MCF 10A (cell line): ENCODE measurements at regions not wholly inside any gene's neighbourhood (a gene's known extent, or its start where the extent isn't known, plus 50 kb on each side); places are given as distances from the start of the nearest gene placed in this dataset.
A peak's percentile ranks its signal among the peaks of the same experiment; 100 is the strongest.

Source experiments
- BruUV-seq: library from RNA; stranded (reverse); fragments of 400-500 nt; replicated peaks from 2 replicates; lab custom pipeline; 2021; lab: Mats Ljungman, UMichigan
- CTCF ChIA-PET: fragments of 300-600 bp; sonication (Branson Sonifier 250); formaldehyde crosslinking; extraction: SDS; loops from one replicate; lab custom pipeline; 2021; ENCODE audit warnings: antibody characterized with exemption, inconsistent platforms; lab: Yijun Ruan, JAX
- POLR2A ChIA-PET: fragments of 300-600, 350-650 bp; sonication (Branson Sonifier 250); formaldehyde crosslinking; extraction: SDS; loops from one replicate; lab custom pipeline; 2020; ENCODE audit warnings: antibody characterized with exemption, inconsistent platforms; lab: Yijun Ruan, JAX
- DNase-seq: peaks from one replicate; pipeline ENCODE4 v3.0.0-alpha.2; 2018; ENCODE audit not compliant: unreplicated experiment
- H3K27ac Mint-ChIP-seq: one replicate; pipeline ENCODE4 v1.8.0; 2022; ENCODE audit warnings: mild to moderate bottlenecking, low read depth, mixed read lengths; ENCODE audit not compliant: unreplicated experiment
- H3K27me3 Mint-ChIP-seq: one replicate; pipeline ENCODE4 v1.8.0; 2022; ENCODE audit warnings: mixed read lengths; ENCODE audit not compliant: insufficient read depth, unreplicated experiment
- H3K36me3 Mint-ChIP-seq: one replicate; pipeline ENCODE4 v1.8.0; 2022; ENCODE audit warnings: mild to moderate bottlenecking, moderate library complexity, mixed read lengths; ENCODE audit not compliant: insufficient read depth, unreplicated experiment
- H3K4me1 Mint-ChIP-seq: one replicate; pipeline ENCODE4 v1.8.0; 2022; ENCODE audit warnings: mixed read lengths; ENCODE audit not compliant: insufficient read depth, unreplicated experiment
- H3K4me3 Mint-ChIP-seq: one replicate; pipeline ENCODE4 v1.8.0; 2022; ENCODE audit warnings: mild to moderate bottlenecking, moderate library complexity, mixed read lengths; ENCODE audit not compliant: unreplicated experiment
- H3K9me3 Mint-ChIP-seq: one replicate; pipeline ENCODE4 v1.8.0; 2022; ENCODE audit warnings: mixed read lengths; ENCODE audit not compliant: unreplicated experiment
- intact Hi-C: fragments of 100-400 bp; cut with micrococcal nuclease; formaldehyde crosslinking; loops from 2 replicates; pipeline ENCODE4 v1.14.1; 2022
- TF ChIP-seq, protein P1 (sequence below): fragments of 200-600 bp; IDR thresholded peaks from one replicate; pipeline ENCODE4 v1.8.0; 2022; ENCODE audit warnings: antibody characterized with exemption, mild to moderate bottlenecking; ENCODE audit not compliant: unreplicated experiment

DNA sequence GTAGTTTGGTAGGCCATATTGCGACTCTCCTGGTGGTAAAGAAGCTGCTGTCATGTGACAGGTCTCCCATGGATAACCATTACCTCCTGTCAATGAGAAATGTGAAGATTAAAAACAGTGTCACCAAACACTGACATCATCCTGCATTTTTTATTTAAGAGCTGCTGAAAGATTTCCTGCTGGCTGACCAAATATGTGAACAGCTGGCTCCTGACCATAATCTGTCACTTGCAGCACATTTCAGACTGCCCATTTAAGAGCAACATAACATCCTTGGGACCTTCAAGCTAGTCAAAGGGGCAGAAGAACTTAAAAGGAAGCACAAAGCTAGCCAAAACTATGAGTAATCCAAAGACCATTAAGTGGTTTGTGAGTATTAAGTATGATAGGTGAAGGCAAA is 288.0 kb downstream of the IZUMO3 start:
- H3K27ac Mint-ChIP-seq = no peak overlapping the region

DNA sequence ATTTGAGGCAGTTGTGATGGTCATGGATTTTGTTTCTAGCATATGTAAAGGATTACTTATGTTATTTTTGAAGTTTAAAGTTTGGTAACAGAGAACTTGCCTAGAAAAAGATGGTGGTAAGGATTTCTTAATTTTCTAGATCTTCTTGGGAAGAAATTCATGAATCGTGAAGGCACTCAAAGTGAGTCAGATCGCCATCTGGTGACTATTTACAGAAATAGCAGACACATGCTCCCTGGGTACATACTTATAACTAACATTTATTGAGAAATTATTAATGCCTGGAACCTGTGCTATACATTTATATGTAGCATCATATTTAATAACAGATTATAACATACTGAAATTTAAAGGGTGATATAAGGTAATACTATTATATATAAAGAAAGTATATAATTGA is 299.7 kb downstream of the IZUMO3 start:
- peak; percentile 60 for DNase-seq
- Mint-ChIP-seq H3K4me1 (no peaks in the 10 kb centered on the region), H3K9me3 (no peaks in the 10 kb centered on the region), H3K27me3 (no peaks in the 10 kb centered on the region), H3K4me3 (no peak overlapping the region), H3K36me3 (no peaks in the 10 kb centered on the region), H3K27ac (no peak overlapping the region)
- POLR2A ChIA-PET = no interaction called here
- no TSS peak for BruUV-seq
- TF ChIP-seq, protein P1, sequence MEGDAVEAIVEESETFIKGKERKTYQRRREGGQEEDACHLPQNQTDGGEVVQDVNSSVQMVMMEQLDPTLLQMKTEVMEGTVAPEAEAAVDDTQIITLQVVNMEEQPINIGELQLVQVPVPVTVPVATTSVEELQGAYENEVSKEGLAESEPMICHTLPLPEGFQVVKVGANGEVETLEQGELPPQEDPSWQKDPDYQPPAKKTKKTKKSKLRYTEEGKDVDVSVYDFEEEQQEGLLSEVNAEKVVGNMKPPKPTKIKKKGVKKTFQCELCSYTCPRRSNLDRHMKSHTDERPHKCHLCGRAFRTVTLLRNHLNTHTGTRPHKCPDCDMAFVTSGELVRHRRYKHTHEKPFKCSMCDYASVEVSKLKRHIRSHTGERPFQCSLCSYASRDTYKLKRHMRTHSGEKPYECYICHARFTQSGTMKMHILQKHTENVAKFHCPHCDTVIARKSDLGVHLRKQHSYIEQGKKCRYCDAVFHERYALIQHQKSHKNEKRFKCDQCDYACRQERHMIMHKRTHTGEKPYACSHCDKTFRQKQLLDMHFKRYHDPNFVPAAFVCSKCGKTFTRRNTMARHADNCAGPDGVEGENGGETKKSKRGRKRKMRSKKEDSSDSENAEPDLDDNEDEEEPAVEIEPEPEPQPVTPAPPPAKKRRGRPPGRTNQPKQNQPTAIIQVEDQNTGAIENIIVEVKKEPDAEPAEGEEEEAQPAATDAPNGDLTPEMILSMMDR = peak; percentile 43
- intact Hi-C loops = no loop called here
- CTCF ChIA-PET = interaction anchor here (1.0 kb wide), 1 partner anchor 12 kb away, joined by 3 read pairs; no protein-coding TSS in a partner anchor

More for the DNA sequence above, 288.0 kb downstream of the IZUMO3 start:
- TF ChIP-seq, protein P1 = no peak
- Mint-ChIP-seq H3K27me3 (no peaks in the 10 kb centered on the region), H3K4me1 (no peaks in the 10 kb centered on the region), H3K9me3 (peaks cover 5% of the 10 kb centered on the region), H3K36me3 (no peaks in the 10 kb centered on the region), H3K4me3 (no peak overlapping the region)
- DNase-seq = no peak
- intact Hi-C loops = no loop called here
- ChIA-PET POLR2A (no interaction called here), CTCF (interaction anchor here (0.6 to 1.2 kb wide), 3 partner anchors 11 to 23 kb away, joined by 3 to 4 read pairs (median 3); no protein-coding TSS in a partner anchor)
- no TSS peak for BruUV-seq

DNA sequence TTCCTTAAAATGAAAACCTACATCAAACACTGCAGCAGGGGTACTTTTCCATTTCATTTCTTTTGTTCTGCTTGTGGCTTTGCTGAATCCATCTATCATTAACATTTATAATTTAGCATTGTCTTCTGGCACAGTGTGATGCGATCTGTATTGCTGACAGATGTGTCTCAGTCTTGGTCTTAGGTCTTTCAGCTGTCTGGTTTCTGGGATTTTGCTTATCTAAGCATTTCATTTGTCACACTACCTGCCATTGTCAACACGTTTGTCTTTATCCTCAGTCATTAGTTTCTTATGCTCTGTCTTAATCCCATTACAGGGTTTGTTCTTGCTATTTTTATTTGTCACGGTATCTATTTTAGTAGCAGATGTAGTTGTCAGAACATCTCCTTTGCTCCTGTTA is 303.1 kb downstream of the IZUMO3 start:
- Mint-ChIP-seq H3K4me1 (no peaks in the 10 kb centered on the region), H3K27ac (no peak overlapping the region), H3K27me3 (no peaks in the 10 kb centered on the region), H3K4me3 (no peak overlapping the region), H3K9me3 (peaks cover 8% of the 10 kb centered on the region), H3K36me3 (no peaks in the 10 kb centered on the region)
- CTCF ChIA-PET = no interaction called here
- no peak for DNase-seq
- POLR2A ChIA-PET = no interaction called here
- BruUV-seq = no TSS peak
- intact Hi-C loops = no loop called here
- TF ChIP-seq, protein P1 = no peak

DNA sequence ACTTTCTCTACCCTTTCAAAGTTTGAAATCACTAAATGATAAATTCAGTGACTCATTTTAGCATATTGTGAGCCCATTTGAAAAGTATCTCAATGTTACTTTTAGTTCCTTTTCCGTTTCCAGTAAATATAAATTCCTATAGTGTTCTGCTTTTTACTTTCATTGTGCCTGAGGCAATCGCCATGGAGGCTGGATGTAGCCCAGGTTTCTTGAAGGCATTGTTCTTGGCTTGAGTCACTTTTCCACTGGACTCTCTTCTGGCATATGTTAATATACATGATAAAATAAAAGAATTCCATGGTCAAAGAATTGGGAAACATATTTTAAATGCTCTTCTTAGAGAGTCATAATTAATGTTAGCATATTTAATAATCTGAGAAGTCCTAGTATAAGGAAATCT is 327.0 kb downstream of the IZUMO3 start:
- peak; percentile 76 for DNase-seq
- H3K27me3 Mint-ChIP-seq = no peaks in the 10 kb centered on the region
- H3K9me3 Mint-ChIP-seq = no peaks in the 10 kb centered on the region
- BruUV-seq = no TSS peak
- POLR2A ChIA-PET = no interaction called here
- no peak overlapping the region for H3K4me3 Mint-ChIP-seq
- CTCF ChIA-PET = no interaction called here
- intact Hi-C loops = no loop called here
- no peaks in the 10 kb centered on the region for H3K36me3 Mint-ChIP-seq
- TF ChIP-seq, protein P1 = no peak
- no peak overlapping the region for H3K27ac Mint-ChIP-seq
- no peaks in the 10 kb centered on the region for H3K4me1 Mint-ChIP-seq
